ENCODE measurements at regions not wholly inside any gene's neighbourhood (a gene's known extent, or its start where the extent isn't known, plus 50 kb on each side); places are given as distances from the start of the nearest gene placed in this dataset.

GRCh38 chr11:13897646-13898276 is 64.8 kb upstream of the SPON1 start:
- DNase-seq = no peak
- Histone ChIP-seq H3K4me1 (no peaks in the 10 kb centered on the region), H3K9me3 (no peaks in the 10 kb centered on the region), H3K27ac (no peak overlapping the region), H3K27me3 (no peaks in the 10 kb centered on the region), H3K4me3 (no peak overlapping the region), H3K36me3 (no peaks in the 10 kb centered on the region)
- WGBS, 2 donors (ENCODE audit: low coverage in 1 of 2) = 63 to 71% methylated on average over 5 to 6 of the region's 6 CpGs
- no peak for TF ChIP-seq POLR2AphosphoS5 (IDR thresholded peaks at IDR 0.05)
- TF ChIP-seq EP300 (IDR thresholded peaks at IDR 0.05; ENCODE audit: low read depth) = no peak
- no peak for TF ChIP-seq POLR2A (IDR thresholded peaks at IDR 0.05)
- TF ChIP-seq CTCF (IDR thresholded peaks at IDR 0.05) = no peak
- in situ Hi-C loops (cut with MboI; ENCODE audit: low pct_ligation_motif_present in 1 of 4, low pct_unique_long_range_greater_than_20kb in 1 of 4, low sequenced_read_pairs in 3 of 4) = no loop called here
- intact Hi-C loops (cut with DNase I; ENCODE audit: low total_unique reads) = no loop called here

GRCh38 chr11:13899603-13900002 is 62.9 kb upstream of the SPON1 start:
- no peak for DNase-seq
- in situ Hi-C loops (cut with MboI; ENCODE audit: low pct_ligation_motif_present in 1 of 4, low pct_unique_long_range_greater_than_20kb in 1 of 4, low sequenced_read_pairs in 3 of 4) = no loop called here
- no peak overlapping the region for H3K4me3 ChIP-seq

GRCh38 chr11:13902523-13902922 is 60.0 kb upstream of the SPON1 start:
- Histone ChIP-seq H3K9me3 (peaks cover 0 to 7% of the 10 kb centered on the region in 2 donors), H3K4me1 (no peaks in the 10 kb centered on the region), H3K4me3 (no peak overlapping the region), H3K27me3 (no peaks in the 10 kb centered on the region), H3K27ac (no peak overlapping the region), H3K36me3 (no peaks in the 10 kb centered on the region)
- 65 to 100% methylated on average over 3 to 5 of the region's 5 CpGs for WGBS, 2 donors (ENCODE audit: low coverage in 1 of 2)
- TF ChIP-seq EP300 (IDR thresholded peaks at IDR 0.05; ENCODE audit: low read depth) = no peak
- TF ChIP-seq POLR2AphosphoS5 (IDR thresholded peaks at IDR 0.05) = no peak
- TF ChIP-seq POLR2A (IDR thresholded peaks at IDR 0.05) = no peak
- no peak for TF ChIP-seq CTCF (IDR thresholded peaks at IDR 0.05)
- intact Hi-C loops (cut with DNase I; ENCODE audit: low total_unique reads) (no loop called here), in situ Hi-C loops (cut with MboI; ENCODE audit: low pct_ligation_motif_present in 1 of 4, low pct_unique_long_range_greater_than_20kb in 1 of 4, low sequenced_read_pairs in 3 of 4) (no loop called here)
- DNase-seq = no peak

More at GRCh38 chr11:13899603-13900002, 62.9 kb upstream of the SPON1 start:
- Histone ChIP-seq H3K27me3 (no peaks in the 10 kb centered on the region), H3K27ac (no peak overlapping the region), H3K9me3 (no peaks in the 10 kb centered on the region), H3K36me3 (no peaks in the 10 kb centered on the region), H3K4me1 (no peaks in the 10 kb centered on the region)
- TF ChIP-seq CTCF (IDR thresholded peaks at IDR 0.05) = no peak
- no peak for TF ChIP-seq EP300 (IDR thresholded peaks at IDR 0.05; ENCODE audit: low read depth)
- no peak for TF ChIP-seq POLR2AphosphoS5 (IDR thresholded peaks at IDR 0.05)
- TF ChIP-seq POLR2A (IDR thresholded peaks at IDR 0.05) = no peak
- intact Hi-C loops (cut with DNase I; ENCODE audit: low total_unique reads) = no loop called here

GRCh38 chr11:13905137-13905781 is 57.3 kb upstream of the SPON1 start:
- WGBS, 2 donors (ENCODE audit: low coverage in 1 of 2) = 62 to 64% methylated on average over 3 of the region's 3 CpGs

More at GRCh38 chr11:13905137-13905781, 57.3 kb upstream of the SPON1 start:
- in situ Hi-C loops (cut with MboI; ENCODE audit: low pct_ligation_motif_present in 1 of 4, low pct_unique_long_range_greater_than_20kb in 1 of 4, low sequenced_read_pairs in 3 of 4) (no loop called here), intact Hi-C loops (cut with DNase I; ENCODE audit: low total_unique reads) (no loop called here)
- Histone ChIP-seq H3K27me3 (no peaks in the 10 kb centered on the region), H3K27ac (no peak overlapping the region), H3K9me3 (peaks cover 0 to 7% of the 10 kb centered on the region in 2 donors), H3K4me3 (no peak overlapping the region), H3K36me3 (no peaks in the 10 kb centered on the region), H3K4me1 (no peaks in the 10 kb centered on the region)
- no peak for DNase-seq
- no peak for TF ChIP-seq EP300 (IDR thresholded peaks at IDR 0.05; ENCODE audit: low read depth)
- TF ChIP-seq POLR2A (IDR thresholded peaks at IDR 0.05) = no peak
